Activated CD4-positive, CD25-positive, alpha-beta regulatory T cell treated with anti-CD3 and anti-CD28 coated beads, Interleukin-2, amount 50 U/mL, for 16 hours (primary cell): ENCODE measurements at regions not wholly inside any gene's neighbourhood (a gene's known extent, or its start where the extent isn't known, plus 50 kb on each side); places are given as distances from the start of the nearest gene placed in this dataset.
A peak's percentile ranks its signal among the peaks of the same experiment; 100 is the strongest.

Source experiments
- DNase-seq: peaks from one replicate; pipeline ENCODE4 v3.0.0-alpha.2; 2020; ENCODE audit warnings: low read depth, low spot score

DNA sequence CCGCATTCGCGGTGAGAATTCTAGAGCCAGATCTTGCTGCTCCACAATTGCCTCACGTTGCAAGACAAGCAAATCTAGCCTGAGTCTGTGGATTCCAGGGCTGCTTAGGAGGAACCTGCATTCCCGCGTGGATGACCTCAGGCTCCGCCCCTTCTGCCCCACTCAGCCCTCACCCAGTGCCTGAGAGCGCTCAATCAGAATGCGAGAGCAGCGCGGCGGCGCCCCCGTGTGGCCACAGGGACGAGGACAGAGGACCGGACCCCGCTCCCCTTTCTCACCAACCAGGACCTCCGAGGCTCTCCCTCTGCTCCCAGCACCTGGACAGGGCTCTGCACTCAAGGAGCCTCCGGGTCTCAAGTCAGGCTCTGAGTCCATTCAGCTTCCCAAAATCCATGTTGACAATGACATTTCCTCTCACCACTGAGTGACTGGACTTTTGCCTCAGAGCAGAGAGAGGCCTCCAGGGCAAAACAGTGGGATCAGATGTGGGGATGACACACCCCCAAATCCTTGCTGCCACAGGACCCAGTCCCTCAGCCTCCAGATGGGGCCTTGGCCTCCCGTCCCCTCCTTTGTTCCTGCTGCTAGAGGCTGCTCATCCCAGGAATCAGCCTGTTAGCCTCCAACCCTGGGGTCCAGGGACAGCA lies 52.0 kb downstream of the RPP21 start:
- peak; percentile 73 for DNase-seq

DNA sequence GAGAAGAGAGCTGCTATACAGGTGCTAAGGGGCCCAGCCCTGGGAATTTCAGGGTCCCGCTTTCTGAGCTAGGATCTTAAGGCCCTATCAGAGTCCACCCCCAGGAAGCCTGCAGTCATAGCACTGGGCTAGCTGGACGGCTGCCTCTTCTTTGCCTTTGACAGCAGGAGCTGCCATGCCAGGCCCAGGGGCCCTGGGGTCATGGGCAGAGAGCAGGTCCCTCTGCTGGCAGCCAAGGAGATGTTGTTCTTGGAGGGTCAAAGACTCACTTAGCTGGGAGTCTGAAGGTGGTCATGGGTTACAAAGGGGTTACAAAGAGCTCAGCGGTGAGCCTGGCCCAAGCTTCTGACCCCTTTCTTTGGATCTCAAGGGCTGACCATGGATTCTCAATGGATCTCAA lies 52.7 kb downstream of the RPP21 start:
- no peak for DNase-seq

DNA sequence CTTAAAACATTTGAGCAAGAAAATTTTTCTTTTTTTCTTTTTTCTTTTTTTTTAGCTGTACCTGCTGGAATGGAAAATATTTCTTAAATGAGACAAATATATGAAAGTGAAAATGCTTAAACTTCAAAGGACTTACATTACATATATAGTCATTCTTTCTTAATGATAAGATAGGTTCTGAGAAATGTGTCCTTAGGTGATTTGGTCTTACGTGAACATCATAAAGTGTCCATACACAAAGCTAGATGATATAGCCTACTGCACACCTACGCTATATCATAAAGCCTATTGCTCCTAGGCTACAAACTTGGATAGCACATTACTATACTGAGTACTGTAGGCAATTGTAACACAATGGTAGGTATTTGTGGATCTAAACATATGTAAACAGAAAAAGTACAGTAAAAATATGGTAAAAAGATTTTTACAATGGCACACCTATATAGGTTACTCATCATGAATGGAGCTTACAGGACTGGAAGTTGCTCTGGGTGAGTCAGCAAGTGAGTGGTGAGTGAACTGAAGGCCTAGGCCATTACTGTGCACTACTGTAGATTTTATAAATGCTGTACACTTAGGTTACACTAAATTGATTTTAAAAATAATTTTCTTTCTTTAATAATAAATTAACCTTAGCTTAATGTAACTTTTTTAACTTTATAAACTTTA lies 54.6 kb downstream of the RPP21 start:
- DNase-seq = no peak

DNA sequence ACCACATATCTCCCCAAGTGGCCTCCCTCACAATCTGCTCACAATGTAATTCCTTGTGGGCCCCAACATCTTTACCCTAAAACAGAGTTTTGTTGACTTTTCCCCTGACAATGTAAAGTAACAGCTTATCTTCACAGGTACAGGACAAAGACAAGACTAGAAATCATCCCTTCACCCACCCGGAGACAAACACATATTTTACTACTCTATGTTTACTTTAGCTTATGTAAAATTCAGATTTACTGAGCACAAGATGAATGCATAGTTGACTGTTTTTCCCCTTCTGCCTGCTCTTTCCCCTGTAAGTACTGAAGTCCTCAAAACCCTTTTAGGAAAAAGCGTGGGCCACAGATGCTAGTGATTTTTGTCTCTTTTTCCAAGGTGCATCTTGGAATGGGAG lies 61.0 kb downstream of the RPP21 start:
- DNase-seq = no peak

DNA sequence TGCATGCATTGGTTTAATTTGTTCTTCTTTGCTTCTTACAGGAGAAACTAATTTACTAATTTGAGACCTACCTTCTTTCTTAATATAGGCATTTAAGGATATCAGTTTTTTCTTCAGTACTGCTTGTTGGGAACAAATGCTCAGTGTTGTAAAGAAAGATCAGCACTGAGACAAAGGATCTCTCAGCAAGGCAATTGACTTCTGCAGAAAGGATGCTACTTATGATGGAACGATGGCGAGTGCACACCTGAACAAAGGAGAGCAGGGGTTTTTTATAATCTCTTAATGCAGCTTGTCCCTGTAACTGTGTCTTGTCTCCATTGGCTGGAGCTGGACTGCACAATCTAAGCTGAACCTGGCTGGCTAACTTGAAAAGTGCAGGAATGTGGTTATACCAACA lies 64.2 kb downstream of the RPP21 start:
- DNase-seq = no peak

DNA sequence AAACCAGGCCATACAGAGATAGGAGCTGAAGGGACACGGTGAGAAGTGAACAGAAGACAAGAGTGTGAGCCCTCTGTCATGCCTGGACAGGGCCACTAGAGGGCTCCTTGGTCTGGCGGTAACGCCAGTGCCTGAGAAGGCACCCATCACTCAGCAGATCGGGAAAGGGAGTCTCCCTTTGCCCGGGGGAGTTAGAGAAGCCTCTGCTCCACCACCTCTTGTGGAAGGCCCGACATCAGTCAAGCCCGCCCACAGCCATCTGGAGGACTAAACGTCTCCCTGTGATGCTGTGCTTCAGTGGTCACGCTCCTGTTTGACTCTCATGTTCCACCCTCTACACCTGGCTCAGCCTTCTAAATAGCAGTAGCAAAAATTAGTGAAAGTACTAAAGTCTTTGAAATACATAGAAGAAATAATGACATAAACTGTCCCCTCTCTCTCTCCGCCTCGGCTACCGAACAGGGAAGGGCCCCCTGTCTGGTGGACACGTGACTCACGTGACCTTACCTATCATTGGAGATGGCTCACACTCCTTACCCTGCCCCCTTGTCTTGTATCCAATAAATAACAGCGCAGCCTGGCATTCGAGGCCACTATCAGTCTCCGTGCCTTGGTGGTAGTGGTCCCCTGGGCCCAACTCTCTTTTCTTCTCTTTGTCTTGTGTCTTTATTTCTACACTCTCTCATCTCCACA lies 66.7 kb downstream of the RPP21 start:
- peak; percentile 19 for DNase-seq

DNA sequence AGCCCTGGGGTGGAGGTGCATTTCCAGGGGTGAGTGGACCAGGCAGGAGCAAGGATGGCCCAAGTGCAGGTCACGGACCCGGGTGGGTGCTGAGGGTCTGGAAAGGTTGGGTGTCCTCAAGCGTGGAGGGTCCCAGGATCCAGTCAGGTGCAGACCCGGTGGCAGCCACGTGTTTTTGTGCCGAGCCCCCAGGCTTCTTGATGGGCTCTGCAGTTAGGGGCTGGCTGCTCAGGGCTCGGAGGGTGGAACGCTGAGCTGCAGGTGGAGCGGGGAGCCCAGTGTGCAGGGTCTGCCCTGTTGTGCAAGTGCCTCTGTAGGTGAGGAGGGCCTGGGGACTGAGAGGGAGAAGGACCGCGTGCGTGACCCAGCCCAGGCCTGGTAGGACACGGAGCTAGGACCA lies 70.9 kb upstream of the HLA-E start:
- DNase-seq = no peak

DNA sequence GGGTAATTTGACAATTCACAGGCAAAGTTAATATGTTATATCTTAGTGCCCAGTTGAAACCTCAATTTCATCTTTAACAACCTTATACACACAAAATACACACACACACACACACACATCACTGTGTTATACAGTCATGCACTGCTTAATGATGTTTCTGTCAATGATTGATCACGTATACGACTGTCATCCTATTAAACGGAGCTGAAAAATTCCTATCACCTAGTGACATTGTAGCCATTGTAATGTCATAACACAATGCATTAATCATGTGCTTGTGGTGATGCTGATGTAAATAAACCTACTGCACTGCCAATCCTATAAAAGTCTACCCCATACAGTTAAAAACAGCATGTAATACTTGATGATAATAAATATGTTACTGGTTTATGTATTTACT lies 64.8 kb upstream of the HLA-E start:
- DNase-seq = no peak
